ENCODE measurements at regions not wholly inside any gene's neighbourhood (a gene's known extent, or its start where the extent isn't known, plus 50 kb on each side); places are given as distances from the start of the nearest gene placed in this dataset.

DNA sequence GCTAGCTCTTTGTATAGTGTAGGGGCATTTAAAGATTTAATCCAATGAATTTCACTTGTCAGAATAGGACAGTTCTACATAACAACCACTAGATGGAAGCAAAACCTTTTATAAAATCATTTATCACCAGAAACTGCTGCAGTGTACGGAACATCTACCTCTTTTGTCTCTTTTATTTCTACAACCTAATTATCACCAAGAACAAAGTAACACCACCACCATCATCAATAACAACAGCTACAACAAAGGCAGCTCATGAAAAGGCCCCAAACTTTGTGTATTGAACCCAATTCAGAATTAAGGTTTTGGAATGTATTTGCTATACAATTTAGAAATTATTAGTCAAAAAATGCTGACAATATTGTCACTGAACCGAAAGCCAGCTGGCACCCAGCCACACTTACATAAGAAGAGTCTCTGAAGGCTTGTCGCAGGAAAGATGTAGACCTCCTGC, 260.9 kb upstream of the RPS6KA3 start:
- no peak for DNase-seq (ENCODE audit: low read depth in 4 of 4, low spot score in 3 of 4)

DNA sequence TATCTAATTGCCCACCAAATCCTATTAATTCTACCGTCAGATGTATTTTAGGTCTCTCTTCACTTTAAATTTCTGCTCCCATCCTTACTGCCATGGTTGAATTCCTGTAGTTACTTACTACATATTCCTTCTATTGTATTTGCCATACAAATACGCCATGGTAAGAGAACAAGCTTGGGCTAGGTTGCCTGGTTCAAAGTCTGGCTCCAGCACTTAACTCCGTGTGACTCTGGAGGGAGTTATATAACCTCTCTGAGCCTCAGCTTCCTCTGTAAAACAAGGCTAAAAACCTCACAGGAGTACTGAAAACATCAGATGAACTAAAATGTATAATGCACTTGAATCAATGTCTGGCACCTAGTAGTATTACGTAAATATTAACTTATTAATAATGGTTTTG, 260.3 kb upstream of the RPS6KA3 start:
- DNase-seq (ENCODE audit: low read depth in 4 of 4, low spot score in 3 of 4), result no peak

DNA sequence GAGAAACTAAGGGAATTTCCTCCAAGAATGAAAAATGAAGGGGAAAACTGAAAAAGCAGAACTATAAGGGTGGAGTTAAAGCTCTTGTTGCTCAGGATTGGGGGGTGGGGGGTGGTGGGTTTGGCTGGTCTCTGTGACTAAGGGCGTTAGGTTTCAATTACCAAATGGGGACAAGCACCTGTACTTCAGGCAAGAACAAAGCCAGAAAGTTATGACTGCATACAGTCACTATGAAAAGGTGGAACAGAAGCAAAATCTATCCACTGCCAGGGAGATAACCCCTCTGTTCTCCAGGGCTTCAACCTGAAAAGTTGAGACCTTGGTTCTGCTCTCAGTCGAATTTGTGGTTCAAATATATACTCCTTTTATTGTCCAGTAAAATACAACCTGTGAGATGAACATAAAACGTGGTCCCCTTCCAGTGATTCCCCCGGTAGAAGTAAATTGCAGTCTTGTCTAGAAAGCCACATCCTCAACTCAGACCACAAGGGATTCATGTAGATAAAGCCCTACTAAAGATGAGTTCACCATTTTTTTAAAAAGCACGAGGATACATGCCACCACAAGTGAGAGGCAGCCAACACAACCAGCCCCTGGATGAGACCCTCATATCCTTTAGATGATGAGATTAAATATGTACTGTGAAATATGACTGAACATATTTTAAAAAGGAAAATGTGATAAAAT, 257.1 kb upstream of the RPS6KA3 start:
- no peak for DNase-seq (ENCODE audit: low read depth in 4 of 4, low spot score in 3 of 4)

DNA sequence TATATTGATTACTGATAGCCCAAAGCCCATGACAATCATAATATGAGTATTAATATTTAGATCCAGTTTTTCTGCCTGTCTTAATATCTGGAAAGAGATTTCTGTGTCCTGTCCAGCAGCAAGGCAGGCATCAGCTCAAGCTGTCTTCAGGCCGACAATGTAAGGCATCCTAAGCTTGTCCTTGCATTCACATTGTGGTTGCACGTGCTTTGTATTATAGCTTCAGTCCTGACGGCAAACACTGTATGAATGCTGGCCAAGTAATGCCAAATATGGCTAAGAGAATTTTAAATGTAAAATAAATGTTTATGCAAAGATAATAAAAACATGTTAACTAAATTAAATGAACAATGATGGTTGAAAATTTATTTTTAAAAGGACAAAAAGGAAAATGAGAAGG, 255.7 kb upstream of the RPS6KA3 start:
- no peak for DNase-seq (ENCODE audit: low read depth in 4 of 4, low spot score in 3 of 4)

DNA sequence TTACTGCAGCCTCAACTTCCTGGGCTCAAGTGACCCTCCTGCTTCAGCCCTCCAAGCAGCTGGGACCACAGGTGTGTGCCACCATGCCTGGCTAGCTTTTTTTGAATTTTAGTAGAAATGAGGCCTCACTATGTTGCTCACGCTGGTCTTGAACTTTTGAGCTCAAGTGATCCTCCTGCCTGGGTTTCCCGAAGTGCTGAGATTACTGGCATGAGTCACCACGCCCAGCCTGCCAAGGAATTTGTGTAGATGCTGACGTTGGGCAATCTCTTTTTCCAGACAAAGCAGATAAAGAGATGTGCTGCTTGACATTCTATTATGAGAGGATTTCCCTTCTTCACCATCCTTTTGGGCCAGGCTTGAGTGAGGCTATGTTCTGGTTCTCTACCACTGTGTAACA, 254.5 kb upstream of the RPS6KA3 start:
- DNase-seq (ENCODE audit: low read depth in 4 of 4, low spot score in 3 of 4), result no peak

DNA sequence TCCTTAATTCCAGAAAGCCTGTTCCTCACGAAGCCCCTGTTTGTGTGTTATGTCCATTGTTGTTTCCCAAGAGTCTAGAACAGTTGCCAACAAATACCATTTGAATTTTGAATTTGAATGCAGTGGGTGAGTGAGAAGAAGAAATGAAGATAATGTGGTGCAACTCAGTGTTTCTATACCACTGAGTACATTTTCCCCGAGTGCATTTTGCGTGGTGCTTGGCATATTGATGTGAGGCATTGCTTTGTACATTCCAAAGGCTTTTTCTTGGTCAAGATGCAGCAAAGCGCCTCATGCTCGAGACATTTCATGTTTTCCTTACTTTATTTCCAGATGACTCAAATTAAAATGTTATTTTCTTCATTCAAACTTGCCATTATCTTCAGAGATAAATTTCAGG, 253.1 kb upstream of the RPS6KA3 start:
- no peak for DNase-seq (ENCODE audit: low read depth in 4 of 4, low spot score in 3 of 4)

DNA sequence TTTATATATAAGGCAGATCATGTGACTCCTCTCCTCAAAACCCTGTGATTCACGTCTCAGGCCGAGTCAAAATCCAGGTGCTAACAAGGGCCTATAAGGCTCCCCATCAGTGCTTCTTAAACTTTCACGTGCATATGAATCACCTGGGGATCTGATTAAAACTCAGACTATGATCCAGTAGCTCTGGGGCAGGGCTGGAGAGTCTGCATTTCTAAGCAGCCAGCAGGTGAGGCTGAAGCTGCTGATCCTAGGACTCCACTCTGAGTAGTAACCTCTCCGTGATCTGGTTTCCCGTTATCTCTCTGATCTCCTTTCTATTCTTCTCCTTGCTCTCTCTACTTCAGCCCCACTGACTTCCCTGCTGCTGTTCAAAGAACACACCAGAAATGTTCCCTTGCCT, 252.4 kb upstream of the RPS6KA3 start:
- no peak for DNase-seq (ENCODE audit: low read depth in 4 of 4, low spot score in 3 of 4)

DNA sequence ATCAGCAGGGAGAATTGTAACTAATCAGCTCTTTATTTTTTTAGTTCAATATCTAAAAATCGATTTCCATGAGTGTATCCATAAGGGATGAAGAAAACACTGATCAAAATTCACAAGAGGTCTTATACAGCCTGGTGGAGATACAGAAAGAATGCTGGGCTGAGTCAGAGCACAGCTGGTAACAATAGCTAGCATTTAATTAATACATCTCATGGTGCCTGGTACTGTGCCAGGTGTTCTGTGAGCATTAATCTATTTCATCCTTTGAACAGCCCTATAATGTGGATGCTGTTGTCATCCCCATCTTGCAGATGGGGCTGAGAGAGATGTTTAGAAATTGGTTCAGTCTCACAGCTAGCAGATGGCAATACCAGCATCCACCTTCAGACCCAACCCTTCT, 250.9 kb upstream of the RPS6KA3 start:
- DNase-seq (ENCODE audit: low read depth in 4 of 4, low spot score in 3 of 4), result no peak

DNA sequence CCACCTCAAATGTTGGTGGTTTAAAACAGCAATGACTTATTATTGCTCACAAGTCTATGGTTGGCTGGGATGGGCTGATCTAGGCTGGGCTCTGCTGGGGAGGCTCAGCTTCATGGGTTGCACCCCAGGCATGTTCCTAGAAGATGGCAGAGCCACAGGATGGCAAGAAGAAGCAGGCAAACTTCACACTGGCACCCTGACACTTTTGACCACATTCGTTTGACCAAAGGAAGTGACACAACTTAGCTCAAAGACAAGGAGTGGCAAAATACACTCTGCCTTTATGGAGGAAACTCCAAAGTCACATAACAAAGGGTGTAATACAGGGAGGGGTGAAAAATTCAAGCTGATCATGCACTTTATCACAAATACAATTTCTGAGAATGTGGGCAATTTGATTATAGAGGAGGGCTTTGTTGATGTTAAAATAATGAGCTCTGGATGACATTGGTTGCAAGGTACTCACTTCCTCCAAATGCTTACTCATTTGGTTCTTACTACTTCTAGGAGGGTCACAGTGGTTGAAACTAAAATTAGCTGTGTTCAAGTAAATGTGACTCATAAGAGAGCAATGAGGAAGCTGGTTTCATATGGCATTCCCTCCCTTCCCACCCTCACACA, 249.2 kb upstream of the RPS6KA3 start:
- no peak for DNase-seq (ENCODE audit: low read depth in 4 of 4, low spot score in 3 of 4)

DNA sequence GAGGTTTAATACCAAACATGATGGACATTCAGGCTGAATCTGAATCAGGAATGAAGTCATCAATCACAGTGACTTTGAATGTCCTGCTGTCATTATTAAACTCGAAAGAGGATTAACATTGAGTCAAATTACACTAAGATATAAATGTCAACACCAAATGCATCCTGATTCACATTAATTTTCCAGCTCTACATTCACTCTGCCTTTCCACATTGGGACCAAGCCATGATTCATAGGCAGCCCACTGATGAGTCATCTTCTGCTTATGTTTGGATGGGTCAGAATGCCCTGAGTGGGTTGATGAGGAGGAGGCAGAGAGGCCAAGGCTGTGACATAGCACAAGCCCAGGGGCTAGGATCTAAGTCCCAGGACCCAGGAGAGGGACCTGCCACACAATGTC, 247.6 kb upstream of the RPS6KA3 start:
- no peak for DNase-seq (ENCODE audit: low read depth in 4 of 4, low spot score in 3 of 4)

DNA sequence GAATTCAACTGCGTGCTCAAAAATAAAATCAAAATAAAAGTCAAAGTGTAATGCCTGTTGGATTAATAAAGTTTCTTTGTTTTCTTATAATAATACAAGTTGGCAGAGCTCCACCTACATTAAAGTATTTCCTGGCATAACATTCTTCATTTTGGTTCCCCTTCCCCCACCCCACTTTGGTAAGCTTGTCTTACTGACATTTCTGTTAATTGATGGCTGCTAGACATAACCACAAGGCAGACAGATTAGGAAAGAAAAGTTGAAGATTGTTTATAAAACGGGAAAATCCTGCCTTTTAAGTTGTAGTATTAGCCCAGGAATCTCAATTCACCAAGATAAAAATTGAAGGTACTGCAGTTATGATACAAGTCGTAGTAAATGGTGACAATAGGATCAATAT, 246.5 kb upstream of the RPS6KA3 start:
- no peak for DNase-seq (ENCODE audit: low read depth in 4 of 4, low spot score in 3 of 4)

DNA sequence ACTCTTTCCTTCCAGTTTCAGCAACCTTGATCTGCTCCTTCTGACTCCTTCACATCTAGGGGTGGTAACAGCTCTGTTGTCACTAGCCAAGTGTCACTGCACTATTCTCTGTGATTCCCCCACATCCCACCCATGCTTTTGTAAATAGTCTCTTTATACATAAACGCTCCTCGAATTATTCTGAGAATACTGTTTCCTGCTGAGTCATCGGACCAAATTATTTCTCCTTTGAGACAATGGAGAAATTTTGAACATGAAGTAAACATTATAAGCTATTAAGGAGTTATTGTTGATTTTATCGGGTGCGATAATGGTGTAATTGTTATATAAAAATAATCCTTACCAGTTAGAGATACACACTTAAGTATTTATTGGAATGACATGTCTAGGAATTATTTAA, 245.1 kb upstream of the RPS6KA3 start:
- no peak for DNase-seq (ENCODE audit: low read depth in 4 of 4, low spot score in 3 of 4)

DNA sequence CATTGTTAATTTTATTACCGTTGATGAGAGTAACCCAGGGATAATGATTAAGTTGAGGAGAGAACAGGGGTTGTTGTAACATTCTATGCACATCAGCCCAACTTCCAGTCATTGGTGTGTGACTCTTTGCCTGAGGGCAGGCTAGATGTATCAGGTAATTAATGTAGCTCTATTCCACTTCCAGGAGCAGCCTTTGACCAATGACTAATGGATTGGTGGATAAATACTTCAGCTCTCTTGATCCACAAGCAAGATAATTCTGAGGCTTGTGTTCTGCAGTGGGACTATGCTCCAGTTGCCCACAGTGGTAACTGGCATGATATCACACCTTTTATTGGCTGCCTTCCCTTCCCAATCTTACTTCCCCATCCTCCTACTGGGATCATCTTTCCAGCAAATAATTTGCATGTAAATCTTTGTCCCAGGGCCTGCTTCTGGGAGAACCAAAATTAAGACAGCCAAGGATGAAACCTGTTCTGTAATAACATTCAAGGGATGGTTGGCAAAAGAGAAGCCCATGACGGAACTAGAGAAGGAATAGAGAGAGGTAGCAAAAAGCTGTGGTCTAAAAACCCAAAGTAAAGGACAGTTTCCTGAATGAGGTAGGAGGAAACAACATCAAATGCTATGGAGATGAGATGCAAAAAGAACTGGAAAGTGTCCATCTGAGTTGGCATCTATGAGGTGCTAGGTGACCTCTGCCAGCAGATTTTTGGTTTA, 241.4 kb upstream of the RPS6KA3 start:
- DNase-seq (ENCODE audit: low read depth in 4 of 4, low spot score in 3 of 4), result no peak

DNA sequence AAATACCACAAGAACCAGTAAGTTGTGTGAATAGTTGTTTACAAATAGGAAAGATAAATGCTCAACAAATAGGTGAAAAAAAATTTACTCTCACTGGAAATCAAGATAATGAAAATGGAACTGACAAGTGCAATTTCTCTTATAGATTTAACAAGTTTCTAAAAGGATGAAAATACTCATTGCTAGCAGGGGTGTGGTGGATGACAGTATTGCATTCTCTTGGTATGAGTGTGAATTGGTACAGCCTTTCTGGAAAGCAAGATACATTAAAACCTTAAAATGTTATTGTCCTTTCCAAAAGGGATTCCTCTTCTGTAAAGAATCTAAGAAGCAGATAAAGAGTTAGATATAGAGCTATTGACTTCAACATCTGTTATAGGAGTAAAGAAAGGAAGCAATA, 240.0 kb upstream of the RPS6KA3 start:
- DNase-seq (ENCODE audit: low read depth in 4 of 4, low spot score in 3 of 4), result no peak

DNA sequence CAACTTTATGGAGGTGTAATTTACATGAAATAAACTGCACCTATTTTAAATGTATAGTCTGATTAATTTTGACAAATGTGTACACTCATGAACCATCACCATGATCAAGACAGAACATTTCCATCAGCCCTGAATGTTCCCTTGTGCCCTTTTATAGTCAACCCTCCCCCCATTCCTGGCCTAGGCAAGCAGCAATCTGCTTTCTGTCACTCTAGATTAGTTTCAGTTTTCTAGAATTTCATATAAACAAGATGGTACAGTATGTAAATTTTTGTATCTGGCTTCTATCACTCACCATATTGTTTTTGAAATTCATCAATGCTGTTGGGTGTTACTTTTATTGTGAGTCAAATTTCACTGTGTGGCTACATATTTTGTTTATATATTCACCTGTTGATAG, 234.2 kb upstream of the RPS6KA3 start:
- no peak for DNase-seq (ENCODE audit: low read depth in 4 of 4, low spot score in 3 of 4)

DNA sequence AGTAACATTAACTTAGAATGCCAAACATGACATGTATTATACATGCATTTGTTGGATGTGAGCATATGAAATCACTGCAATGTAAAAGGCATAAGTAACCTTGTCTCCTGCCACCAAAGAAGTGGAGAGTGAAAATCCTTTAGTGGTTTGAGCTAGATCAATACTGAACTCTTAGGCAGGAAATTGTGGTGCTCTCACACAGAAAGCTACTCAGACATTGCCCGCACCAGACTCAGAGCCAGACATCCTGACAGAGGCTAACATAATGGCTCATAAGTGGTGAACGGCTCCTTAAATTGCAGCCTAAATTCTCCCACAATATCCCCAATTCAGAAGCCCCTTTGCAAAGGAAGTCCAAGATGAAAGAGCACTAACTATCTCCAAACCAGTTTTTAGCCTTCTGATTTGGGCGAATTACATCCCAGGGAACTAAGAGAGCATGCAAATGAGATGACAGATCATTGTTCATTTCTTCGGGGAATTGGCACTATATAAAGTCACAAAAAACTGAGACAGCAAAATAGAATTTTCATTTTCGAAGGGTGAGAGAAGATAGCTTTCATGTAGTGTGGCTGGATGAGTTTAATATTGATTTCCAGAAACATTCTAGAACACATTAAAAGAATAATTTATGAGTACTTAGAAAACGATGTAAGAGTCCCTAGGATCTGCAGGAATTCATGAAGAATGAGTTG, 233.6 kb upstream of the RPS6KA3 start:
- no peak for DNase-seq (ENCODE audit: low read depth in 4 of 4, low spot score in 3 of 4)

DNA sequence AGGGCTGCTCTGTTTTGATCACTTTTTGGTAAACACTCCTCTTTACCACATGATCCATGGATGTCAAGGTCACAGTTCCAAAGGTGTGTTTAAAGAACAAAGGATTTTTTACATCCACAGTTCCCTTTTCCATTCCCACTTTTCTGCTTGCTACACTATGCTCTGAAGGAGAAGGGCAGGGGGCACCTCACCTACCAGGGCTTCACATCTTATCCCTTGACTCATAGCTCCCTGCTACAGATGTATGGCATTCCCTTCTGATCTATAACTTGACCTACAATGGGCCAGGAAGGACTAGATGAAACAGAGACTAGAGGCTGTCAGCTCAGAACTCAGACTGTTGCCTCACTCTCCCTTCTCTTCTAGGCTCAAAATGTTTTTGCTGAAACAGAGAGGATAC, 233.1 kb upstream of the RPS6KA3 start:
- DNase-seq (ENCODE audit: low read depth in 4 of 4, low spot score in 3 of 4), result no peak

DNA sequence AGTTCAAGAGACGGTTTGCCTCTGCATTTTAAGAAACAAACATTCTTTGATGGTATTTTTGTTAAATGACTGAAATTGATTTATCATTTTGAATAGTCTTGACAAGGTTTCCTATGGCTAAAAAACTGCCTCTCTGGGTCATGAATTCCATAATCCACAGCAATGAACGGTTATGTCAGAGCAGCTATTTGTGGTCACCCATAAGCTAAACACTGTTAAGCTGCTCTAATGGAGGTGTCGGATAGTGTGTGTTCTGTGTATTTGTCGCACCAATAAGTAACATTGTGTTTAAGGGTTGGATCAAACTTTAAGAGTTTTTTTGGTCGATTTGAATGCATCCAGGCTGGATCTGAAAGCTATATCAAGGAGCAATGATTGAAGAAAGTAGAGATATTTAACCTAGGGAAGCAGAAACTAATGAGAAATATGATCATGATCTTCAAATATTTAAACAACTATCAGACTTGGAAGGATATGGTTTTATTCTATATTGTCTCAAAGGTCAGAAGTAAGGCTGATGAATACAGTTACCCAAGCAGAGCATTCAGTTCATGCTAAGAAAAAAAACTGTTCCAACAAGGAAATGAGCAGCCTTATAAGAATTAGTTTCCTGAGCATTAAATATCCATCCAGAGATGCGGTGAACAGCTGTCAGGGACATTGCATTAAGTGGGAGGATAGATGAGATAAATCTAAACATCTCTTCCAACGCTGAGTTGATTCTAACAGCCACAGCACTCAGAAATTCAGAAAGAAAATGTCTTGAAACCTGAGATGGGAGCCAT, 232.3 kb upstream of the RPS6KA3 start:
- no peak for DNase-seq (ENCODE audit: low read depth in 4 of 4, low spot score in 3 of 4)

DNA sequence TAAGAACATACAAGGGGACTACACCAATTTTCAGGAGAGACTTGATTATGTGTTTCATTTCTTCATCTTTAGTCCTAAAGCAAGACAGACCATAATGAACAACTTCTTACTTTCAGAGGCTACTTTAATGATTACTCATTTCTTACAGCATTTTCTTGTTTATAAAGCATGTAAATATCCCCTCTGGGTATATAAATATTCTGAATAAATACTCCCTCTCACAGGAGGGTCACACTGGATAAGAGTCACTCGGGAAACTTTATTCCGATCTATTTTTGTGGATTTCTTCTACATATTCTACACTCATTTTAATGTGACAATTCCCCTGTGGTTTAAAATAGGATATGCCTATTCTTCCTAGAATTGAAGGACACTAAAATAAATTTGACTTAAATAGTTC, 228.9 kb upstream of the RPS6KA3 start:
- DNase-seq (ENCODE audit: low read depth in 4 of 4, low spot score in 3 of 4), result no peak

DNA sequence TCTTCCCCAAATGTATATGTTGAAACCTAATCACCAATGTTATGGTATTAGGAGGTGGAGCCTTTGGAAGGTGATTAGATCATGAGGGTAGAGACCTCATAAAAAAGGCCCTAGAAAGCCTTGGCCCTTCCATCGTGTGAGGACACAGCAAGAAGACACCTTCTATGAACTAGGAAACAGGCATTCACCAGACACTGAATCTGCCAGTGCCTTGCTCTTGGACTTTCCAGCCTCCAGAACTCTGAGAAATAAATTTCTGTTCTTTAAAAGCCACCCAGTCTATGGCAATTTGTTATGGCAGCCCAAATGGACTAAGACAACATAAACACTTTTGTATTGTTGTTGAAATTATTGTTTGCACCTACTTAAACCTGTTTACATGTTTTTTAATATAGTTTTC, 221.8 kb upstream of the RPS6KA3 start:
- no peak for DNase-seq (ENCODE audit: low read depth in 4 of 4, low spot score in 3 of 4)

DNA sequence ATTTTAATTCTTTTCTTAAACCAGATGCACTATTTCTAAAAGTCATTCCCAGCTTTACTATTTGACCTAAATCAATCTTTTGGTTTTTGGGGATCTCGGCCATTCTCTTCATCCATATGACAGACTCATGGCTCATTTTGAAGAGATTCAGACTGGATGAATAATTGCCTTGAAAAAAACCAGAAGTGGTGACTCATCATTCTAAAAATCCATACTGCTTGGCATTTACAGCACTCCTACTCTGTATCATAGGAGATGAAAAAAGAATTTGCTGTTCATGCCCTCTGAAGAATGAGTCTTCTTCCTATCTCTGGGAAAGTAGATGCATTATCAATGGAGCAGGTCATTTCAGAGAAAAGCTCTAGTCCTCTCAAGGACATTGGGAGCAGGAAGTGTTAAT, 220.5 kb upstream of the RPS6KA3 start:
- DNase-seq (ENCODE audit: low read depth in 4 of 4, low spot score in 3 of 4), result no peak

Data from right renal pelvis (tissue), 4 donors.